ENCODE measurements at regions not wholly inside any gene's neighbourhood (a gene's known extent, or its start where the extent isn't known, plus 50 kb on each side); places are given as distances from the start of the nearest gene placed in this dataset.

- no peak for TF ChIP-seq EP300 (IDR thresholded peaks at IDR 0.05)
- TF ChIP-seq POLR2AphosphoS5 (IDR thresholded peaks at IDR 0.05), result no peak
These were observed 146.6 kb upstream of the OTOS start for GRCh38 chr2:240287011-240287410.
